ENCODE measurements at regions not wholly inside any gene's neighbourhood (a gene's known extent, or its start where the extent isn't known, plus 50 kb on each side); places are given as distances from the start of the nearest gene placed in this dataset.

GRCh38 chr10:107579970-107580369 is 415.5 kb upstream of the SORCS1 start:
- CTCF ChIA-PET, result interaction anchor here (0.5 to 0.8 kb wide), 3 partner anchors 9 to 624 kb away, joined by 3 read pairs; no protein-coding TSS in a partner anchor
- no peaks in the 10 kb centered on the region for H3K9me3 Mint-ChIP-seq (ENCODE audit: unreplicated experiment)
- no peak for TF ChIP-seq CTCF (IDR thresholded peaks at IDR 0.05; ENCODE audit: unreplicated experiment)
- no peaks in the 10 kb centered on the region for H3K36me3 Mint-ChIP-seq (ENCODE audit: insufficient read depth, unreplicated experiment)
- intact Hi-C loops (cut with micrococcal nuclease), result no loop called here
- peak; percentile 16 for DNase-seq (ENCODE audit: unreplicated experiment)
- POLR2A ChIA-PET, result no interaction called here
- BruUV-seq (replicated peaks), result no TSS peak
- H3K27me3 Mint-ChIP-seq (ENCODE audit: insufficient read depth, unreplicated experiment), result no peaks in the 10 kb centered on the region
- peaks cover 10% of the 10 kb centered on the region for H3K4me1 Mint-ChIP-seq (ENCODE audit: insufficient read depth, unreplicated experiment)
- no peak overlapping the region for H3K4me3 Mint-ChIP-seq (ENCODE audit: unreplicated experiment)
- no peak overlapping the region for H3K27ac Mint-ChIP-seq (ENCODE audit: low read depth, unreplicated experiment)

GRCh38 chr10:107577221-107577620 is 412.7 kb upstream of the SORCS1 start:
- TF ChIP-seq CTCF (IDR thresholded peaks at IDR 0.05; ENCODE audit: unreplicated experiment), result no peak
- Mint-ChIP-seq H3K27me3 (ENCODE audit: insufficient read depth, unreplicated experiment) (no peaks in the 10 kb centered on the region), H3K36me3 (ENCODE audit: insufficient read depth, unreplicated experiment) (no peaks in the 10 kb centered on the region), H3K9me3 (ENCODE audit: unreplicated experiment) (no peaks in the 10 kb centered on the region), H3K4me1 (ENCODE audit: insufficient read depth, unreplicated experiment) (no peaks in the 10 kb centered on the region), H3K4me3 (ENCODE audit: unreplicated experiment) (no peak overlapping the region), H3K27ac (ENCODE audit: low read depth, unreplicated experiment) (no peak overlapping the region)
- CTCF ChIA-PET, result no interaction called here
- DNase-seq (ENCODE audit: unreplicated experiment), result no peak
- POLR2A ChIA-PET, result interaction anchor here (1.1 kb wide), 1 partner anchor 373 kb away, joined by 3 read pairs; no protein-coding TSS in a partner anchor
- intact Hi-C loops (cut with micrococcal nuclease), result no loop called here
- BruUV-seq (replicated peaks), result no TSS peak

GRCh38 chr10:107576746-107577145 is 412.2 kb upstream of the SORCS1 start:
- intact Hi-C loops (cut with micrococcal nuclease), result no loop called here
- no peaks in the 10 kb centered on the region for H3K27me3 Mint-ChIP-seq (ENCODE audit: insufficient read depth, unreplicated experiment)
- no peak overlapping the region for H3K4me3 Mint-ChIP-seq (ENCODE audit: unreplicated experiment)
- no peaks in the 10 kb centered on the region for H3K4me1 Mint-ChIP-seq (ENCODE audit: insufficient read depth, unreplicated experiment)
- CTCF ChIA-PET, result interaction anchor here (0.6 kb wide), 1 partner anchor 628 kb away, joined by 3 read pairs; no protein-coding TSS in a partner anchor
- BruUV-seq (replicated peaks), result no TSS peak
- H3K9me3 Mint-ChIP-seq (ENCODE audit: unreplicated experiment), result no peaks in the 10 kb centered on the region
- DNase-seq (ENCODE audit: unreplicated experiment), result peak; percentile 54
- TF ChIP-seq CTCF (IDR thresholded peaks at IDR 0.05; ENCODE audit: unreplicated experiment), result no peak
- no peaks in the 10 kb centered on the region for H3K36me3 Mint-ChIP-seq (ENCODE audit: insufficient read depth, unreplicated experiment)
- POLR2A ChIA-PET, result interaction anchor here (1.1 kb wide), 1 partner anchor 374 kb away, joined by 3 read pairs; no protein-coding TSS in a partner anchor
- H3K27ac Mint-ChIP-seq (ENCODE audit: low read depth, unreplicated experiment), result no peak overlapping the region

GRCh38 chr10:107565014-107565413 is 400.5 kb upstream of the SORCS1 start:
- POLR2A ChIA-PET, result no interaction called here
- Mint-ChIP-seq H3K36me3 (ENCODE audit: insufficient read depth, unreplicated experiment) (peaks cover 7% of the 10 kb centered on the region), H3K4me1 (ENCODE audit: insufficient read depth, unreplicated experiment) (peaks cover 6% of the 10 kb centered on the region), H3K27ac (ENCODE audit: low read depth, unreplicated experiment) (no peak overlapping the region), H3K9me3 (ENCODE audit: unreplicated experiment) (peaks cover 7% of the 10 kb centered on the region), H3K27me3 (ENCODE audit: insufficient read depth, unreplicated experiment) (no peaks in the 10 kb centered on the region), H3K4me3 (ENCODE audit: unreplicated experiment) (no peak overlapping the region)
- DNase-seq (ENCODE audit: unreplicated experiment), result no peak
- BruUV-seq (replicated peaks), result no TSS peak
- no peak for TF ChIP-seq CTCF (IDR thresholded peaks at IDR 0.05; ENCODE audit: unreplicated experiment)
- intact Hi-C loops (cut with micrococcal nuclease), result no loop called here
- CTCF ChIA-PET, result no interaction called here

All from MCF 10A (cell line).